ENCODE measurements at regions not wholly inside any gene's neighbourhood (a gene's known extent, or its start where the extent isn't known, plus 50 kb on each side); places are given as distances from the start of the nearest gene placed in this dataset.

- Mint-ChIP-seq H3K9me3 (peaks cover 6% of the 10 kb centered on the region), H3K27ac (no peak overlapping the region), H3K4me1 (peaks cover 3% of the 10 kb centered on the region), H3K4me3 (no peak overlapping the region), H3K27me3 (ENCODE audit: low read depth) (no peaks in the 10 kb centered on the region), H3K36me3 (no peaks in the 10 kb centered on the region)
- no peak for ATAC-seq
- no peak for DNase-seq (ENCODE audit: low spot score)
- no peak for TF ChIP-seq NR3C1 (CRISPR knock-in tag; conservative IDR thresholded peaks at IDR 0.05; ENCODE audit: low read depth)
- TF ChIP-seq, protein P1, sequence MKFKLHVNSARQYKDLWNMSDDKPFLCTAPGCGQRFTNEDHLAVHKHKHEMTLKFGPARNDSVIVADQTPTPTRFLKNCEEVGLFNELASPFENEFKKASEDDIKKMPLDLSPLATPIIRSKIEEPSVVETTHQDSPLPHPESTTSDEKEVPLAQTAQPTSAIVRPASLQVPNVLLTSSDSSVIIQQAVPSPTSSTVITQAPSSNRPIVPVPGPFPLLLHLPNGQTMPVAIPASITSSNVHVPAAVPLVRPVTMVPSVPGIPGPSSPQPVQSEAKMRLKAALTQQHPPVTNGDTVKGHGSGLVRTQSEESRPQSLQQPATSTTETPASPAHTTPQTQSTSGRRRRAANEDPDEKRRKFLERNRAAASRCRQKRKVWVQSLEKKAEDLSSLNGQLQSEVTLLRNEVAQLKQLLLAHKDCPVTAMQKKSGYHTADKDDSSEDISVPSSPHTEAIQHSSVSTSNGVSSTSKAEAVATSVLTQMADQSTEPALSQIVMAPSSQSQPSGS (CRISPR knock-in tag; IDR thresholded peaks at IDR 0.05; ENCODE audit: borderline replicate concordance, low read depth): no peak
- TF ChIP-seq GABPB1 (CRISPR knock-in tag; IDR thresholded peaks at IDR 0.05): peak; percentile 72; the same call in 1 of the 2 replicates
- ChIA-PET POLR2A (no interaction called here), CTCF (no interaction called here)
These were observed 315.9 kb upstream of the TBL1XR1 start for GRCh38 chr3:177512945-177513814.

DNA sequence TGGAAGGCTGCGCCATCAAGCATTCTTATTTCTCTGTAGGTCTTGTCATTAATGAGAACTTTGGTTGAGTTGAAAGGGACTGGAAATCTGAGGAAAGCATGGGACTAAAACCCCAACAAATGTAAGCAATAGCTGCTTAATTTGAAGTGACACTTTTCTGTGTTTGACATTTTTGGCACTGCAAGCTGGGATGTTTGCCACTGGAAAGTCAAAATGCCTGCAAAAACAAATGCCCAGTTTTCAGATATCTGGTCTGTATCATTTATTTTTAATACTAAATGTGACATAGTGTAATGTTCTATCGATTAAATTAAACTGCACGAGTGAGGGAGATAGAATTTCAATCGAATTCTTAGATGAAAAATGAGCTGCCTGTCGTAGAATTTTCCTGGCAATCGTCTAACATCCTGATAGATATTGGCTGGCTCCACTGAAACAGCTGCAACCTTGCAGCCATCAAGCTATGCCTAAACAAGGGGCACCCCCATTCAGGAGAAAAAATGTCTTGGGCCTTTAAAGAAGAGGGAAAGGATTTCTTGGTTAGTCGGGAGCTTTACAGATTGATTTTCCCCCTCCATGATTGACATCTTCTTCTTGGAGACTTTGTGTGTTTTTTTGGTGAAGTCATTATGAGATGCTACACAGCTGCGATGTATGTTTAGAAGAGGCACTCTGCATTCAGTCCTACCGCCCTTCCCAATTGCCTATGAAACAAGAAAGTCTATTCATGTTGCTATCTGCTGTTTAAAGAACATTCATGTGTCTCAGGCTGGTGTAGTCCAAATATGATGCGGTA is 316.7 kb upstream of the TBL1XR1 start:
- no peaks in the 10 kb centered on the region for H3K36me3 Mint-ChIP-seq
- H3K9me3 Mint-ChIP-seq: no peaks in the 10 kb centered on the region
- POLR2A ChIA-PET: no interaction called here
- ATAC-seq: no peak
- no peak overlapping the region for H3K4me3 Mint-ChIP-seq
- no peak overlapping the region for H3K27ac Mint-ChIP-seq
- no peak for DNase-seq (ENCODE audit: low spot score)
- CTCF ChIA-PET: no interaction called here
- H3K27me3 Mint-ChIP-seq (ENCODE audit: low read depth): no peaks in the 10 kb centered on the region
- peaks cover 3% of the 10 kb centered on the region for H3K4me1 Mint-ChIP-seq
- TF ChIP-seq ZNF138 (CRISPR knock-in tag; conservative IDR thresholded peaks at IDR 0.05): no peak
- TF ChIP-seq HMGXB4 (CRISPR knock-in tag; IDR thresholded peaks at IDR 0.05): no peak
- TF ChIP-seq ATF3 (CRISPR knock-in tag; conservative IDR thresholded peaks at IDR 0.05): no peak
- TF ChIP-seq E2F5 (CRISPR knock-in tag; IDR thresholded peaks at IDR 0.05): no peak
- TF ChIP-seq ZNF232 (CRISPR knock-in tag; IDR thresholded peaks at IDR 0.05): no peak
- TF ChIP-seq, protein P2, sequence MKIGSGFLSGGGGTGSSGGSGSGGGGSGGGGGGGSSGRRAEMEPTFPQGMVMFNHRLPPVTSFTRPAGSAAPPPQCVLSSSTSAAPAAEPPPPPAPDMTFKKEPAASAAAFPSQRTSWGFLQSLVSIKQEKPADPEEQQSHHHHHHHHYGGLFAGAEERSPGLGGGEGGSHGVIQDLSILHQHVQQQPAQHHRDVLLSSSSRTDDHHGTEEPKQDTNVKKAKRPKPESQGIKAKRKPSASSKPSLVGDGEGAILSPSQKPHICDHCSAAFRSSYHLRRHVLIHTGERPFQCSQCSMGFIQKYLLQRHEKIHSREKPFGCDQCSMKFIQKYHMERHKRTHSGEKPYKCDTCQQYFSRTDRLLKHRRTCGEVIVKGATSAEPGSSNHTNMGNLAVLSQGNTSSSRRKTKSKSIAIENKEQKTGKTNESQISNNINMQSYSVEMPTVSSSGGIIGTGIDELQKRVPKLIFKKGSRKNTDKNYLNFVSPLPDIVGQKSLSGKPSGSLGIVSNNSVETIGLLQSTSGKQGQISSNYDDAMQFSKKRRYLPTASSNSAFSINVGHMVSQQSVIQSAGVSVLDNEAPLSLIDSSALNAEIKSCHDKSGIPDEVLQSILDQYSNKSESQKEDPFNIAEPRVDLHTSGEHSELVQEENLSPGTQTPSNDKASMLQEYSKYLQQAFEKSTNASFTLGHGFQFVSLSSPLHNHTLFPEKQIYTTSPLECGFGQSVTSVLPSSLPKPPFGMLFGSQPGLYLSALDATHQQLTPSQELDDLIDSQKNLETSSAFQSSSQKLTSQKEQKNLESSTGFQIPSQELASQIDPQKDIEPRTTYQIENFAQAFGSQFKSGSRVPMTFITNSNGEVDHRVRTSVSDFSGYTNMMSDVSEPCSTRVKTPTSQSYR (CRISPR knock-in tag; IDR thresholded peaks at IDR 0.05): no peak
- TF ChIP-seq, protein P3, sequence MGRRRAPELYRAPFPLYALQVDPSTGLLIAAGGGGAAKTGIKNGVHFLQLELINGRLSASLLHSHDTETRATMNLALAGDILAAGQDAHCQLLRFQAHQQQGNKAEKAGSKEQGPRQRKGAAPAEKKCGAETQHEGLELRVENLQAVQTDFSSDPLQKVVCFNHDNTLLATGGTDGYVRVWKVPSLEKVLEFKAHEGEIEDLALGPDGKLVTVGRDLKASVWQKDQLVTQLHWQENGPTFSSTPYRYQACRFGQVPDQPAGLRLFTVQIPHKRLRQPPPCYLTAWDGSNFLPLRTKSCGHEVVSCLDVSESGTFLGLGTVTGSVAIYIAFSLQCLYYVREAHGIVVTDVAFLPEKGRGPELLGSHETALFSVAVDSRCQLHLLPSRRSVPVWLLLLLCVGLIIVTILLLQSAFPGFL (CRISPR knock-in tag; IDR thresholded peaks at IDR 0.05; ENCODE audit: borderline replicate concordance): no peak
- TF ChIP-seq ZNF219 (CRISPR knock-in tag; IDR thresholded peaks at IDR 0.05; ENCODE audit: borderline replicate concordance): no peak
- no peak for TF ChIP-seq CREM (CRISPR knock-in tag; IDR thresholded peaks at IDR 0.05)
